IMR-90 (cell line): ENCODE measurements at regions not wholly inside any gene's neighbourhood (a gene's known extent, or its start where the extent isn't known, plus 50 kb on each side); places are given as distances from the start of the nearest gene placed in this dataset.

ENCODE experiments used
- ATAC-seq: fragments of 200-7000 bp; cut with Tn5 transposase; 2 replicates; pipeline ENCODE4 v1.9.1; 2020; ENCODE audit warnings: low read depth, mild to moderate bottlenecking, moderate library complexity
- BruUV-seq: library from RNA; stranded (reverse); fragments of 400-500 nt; replicated peaks from 2 replicates; lab custom pipeline; 2021; lab: Mats Ljungman, UMichigan
- CTCF ChIA-PET: fragments of 300-600 bp; formaldehyde crosslinking; extraction: SDS; loops from one replicate; lab custom pipeline; 2021; ENCODE audit warnings: antibody characterized with exemption; lab: Yijun Ruan, JAX
- POLR2A ChIA-PET: fragments of 300-600 bp; sonication (Branson Sonifier 250); formaldehyde crosslinking; loops from one replicate; lab custom pipeline; 2022; ENCODE audit warnings: antibody characterized with exemption; ENCODE audit not compliant: unreplicated experiment; lab: Charles Lee
- DNase-seq: peaks from one replicate; pipeline ENCODE4 v3.0.0; 2013
- H2AFZ ChIP-seq: replicated peaks from 2 replicates; pipeline ENCODE3; 2013; ENCODE audit warnings: low read length, mild to moderate bottlenecking; ENCODE audit not compliant: poor library complexity
- H2AK5ac ChIP-seq: 2 replicates; pipeline ENCODE4 v1.6.1; 2013; ENCODE audit warnings: low read depth, low read length, inconsistent platforms
- H2AK9ac ChIP-seq: replicated peaks from 2 replicates; pipeline ENCODE3; 2013; ENCODE audit warnings: mild to moderate bottlenecking, low read depth, low read length, moderate library complexity; ENCODE audit not compliant: poor library complexity
- H2BK120ac ChIP-seq: 2 replicates; pipeline ENCODE4 v1.6.1; 2013; ENCODE audit warnings: low read depth, low read length, inconsistent platforms
- H2BK15ac ChIP-seq: 3 replicates; pipeline ENCODE4 v1.6.1; 2013; ENCODE audit warnings: low read depth, low read length, inconsistent platforms
- H2BK20ac ChIP-seq: 2 replicates; pipeline ENCODE4 v1.6.1; 2013; ENCODE audit warnings: low read depth, mild to moderate bottlenecking, inconsistent platforms, low read length, moderate library complexity
- H2BK5ac ChIP-seq: 2 replicates; pipeline ENCODE4 v1.6.1; 2013; ENCODE audit warnings: mild to moderate bottlenecking, low read depth, low read length, inconsistent platforms; ENCODE audit not compliant: poor library complexity, severe bottlenecking
- H3K14ac ChIP-seq: replicated peaks from 2 replicates; pipeline ENCODE4 v1.6.1; 2013; ENCODE audit warnings: low read depth, low read length, inconsistent platforms
- H3K18ac ChIP-seq: 2 replicates; pipeline ENCODE4 v1.6.1; 2013; ENCODE audit warnings: low read depth, low read length, control low read depth
- H3K23ac ChIP-seq: 2 replicates; pipeline ENCODE4 v1.6.1; 2013; ENCODE audit warnings: low read depth, low read length, inconsistent platforms
- H3K27ac ChIP-seq: 2 replicates; pipeline ENCODE4 v1.5.1; 2013; ENCODE audit warnings: mild to moderate bottlenecking, control low read depth, low read length; ENCODE audit not compliant: insufficient read depth
- H3K27me3 ChIP-seq: 2 replicates; pipeline ENCODE4 v1.6.1; 2013; ENCODE audit warnings: low read length; ENCODE audit not compliant: control insufficient read depth, insufficient read depth
- H3K36me3 ChIP-seq: 2 replicates; pipeline ENCODE4 v1.6.1; 2013; ENCODE audit warnings: low read length, mixed read lengths; ENCODE audit not compliant: control insufficient read depth, insufficient read depth
- H3K4ac ChIP-seq: 2 replicates; pipeline ENCODE4 v1.6.1; 2013; ENCODE audit warnings: low read depth, low read length, inconsistent platforms
- H3K4me1 ChIP-seq: 2 replicates; pipeline ENCODE4 v1.6.1; 2013; ENCODE audit warnings: low read length, mixed read lengths; ENCODE audit not compliant: control insufficient read depth, insufficient read depth
- H3K4me2 ChIP-seq: 2 replicates; pipeline ENCODE4 v1.6.1; 2013; ENCODE audit warnings: low read depth, mild to moderate bottlenecking, control low read depth, low read length, moderate library complexity
- H3K4me3 ChIP-seq: 2 replicates; pipeline ENCODE4 v1.5.1; 2013; ENCODE audit warnings: low read depth, mild to moderate bottlenecking, control low read depth, low read length, moderate library complexity; ENCODE audit not compliant: insufficient read depth
- H3K56ac ChIP-seq: 2 replicates; pipeline ENCODE4 v1.6.1; 2013; ENCODE audit warnings: low read length, inconsistent platforms; ENCODE audit not compliant: insufficient read depth; ENCODE audit errors: extremely low read depth
- H3K79me1 ChIP-seq, 2 experiments: 2 replicates each; pipeline ENCODE4 v1.6.1; 2013; ENCODE audit warnings: low read length in 2 of 2, inconsistent platforms in 1 of 2, low read depth in 1 of 2
- H3K9ac ChIP-seq: 2 replicates; pipeline ENCODE4 v1.6.1; 2013; ENCODE audit warnings: low read depth, low read length, control low read depth
- H3K9me1 ChIP-seq: 2 replicates; pipeline ENCODE4 v1.6.1; 2013; ENCODE audit warnings: low read length, inconsistent platforms; ENCODE audit not compliant: insufficient read depth
- H3K9me3 ChIP-seq: 2 replicates; pipeline ENCODE4 v1.6.1; 2013; ENCODE audit warnings: low read length; ENCODE audit not compliant: control insufficient read depth, insufficient read depth
- H4K20me1 ChIP-seq: 2 replicates; pipeline ENCODE4 v1.6.1; 2013; ENCODE audit warnings: low read length, inconsistent platforms; ENCODE audit not compliant: insufficient read depth
- H4K5ac ChIP-seq: 2 replicates; pipeline ENCODE4 v1.6.1; 2013; ENCODE audit warnings: mild to moderate bottlenecking, low read depth, low read length, control low read depth
- H4K8ac ChIP-seq, 2 experiments: 2 replicates each; pipeline ENCODE4 v1.6.1; 2013; ENCODE audit warnings: low read depth in 2 of 2, low read length in 2 of 2, control low read depth in 1 of 2, inconsistent platforms in 1 of 2
- H4K91ac ChIP-seq: 2 replicates; pipeline ENCODE4 v1.6.1; 2013; ENCODE audit warnings: low read depth, low read length, inconsistent platforms; ENCODE audit not compliant: insufficient read depth
- BHLHE40 ChIP-seq: fragments of 150-350 bp; IDR thresholded peaks from 2 replicates; pipeline ENCODE4 v1.6.1; 2016; ENCODE audit warnings: mild to moderate bottlenecking, low read depth, low read length
- WGBS, 2 experiments: methylation state at CpG; one replicate each; pipeline versions ENCODE4 v1.1.5 to v1.1.7; 2013; ENCODE audit warnings: missing lambda C conversion rate in 2 of 2; ENCODE audit not compliant: insufficient read length in 1 of 2; ENCODE audit errors: extremely low coverage in 2 of 2; 5-methylcytosine and 5-hydroxymethylcytosine counted together
- dilution Hi-C: fragments of 300-500 bp; cut with HindIII; formaldehyde crosslinking; loops from one replicate; pipeline ENCODE4 v1.14.3; 2018; ENCODE audit warnings: low sequenced_read_pairs; ENCODE audit not compliant: unreplicated experiment
- in situ Hi-C: fragments of 300-500 bp; cut with MboI; formaldehyde crosslinking; loops from 3 replicates; pipeline ENCODE4 v1.14.3; 2019; ENCODE audit warnings: low sequenced_read_pairs, inconsistent platforms, mixed read lengths
- intact Hi-C: fragments of 100-400 bp; cut with micrococcal nuclease; formaldehyde crosslinking; loops from 2 replicates; pipeline ENCODE4 v1.10.0; 2022
- TF ChIP-seq, protein P1 (sequence below): fragments of 150-350 bp; IDR thresholded peaks from 2 replicates; pipeline ENCODE4 v1.6.1; 2016; ENCODE audit warnings: low read depth, mild to moderate bottlenecking, low read length, moderate library complexity, borderline replicate concordance

DNA sequence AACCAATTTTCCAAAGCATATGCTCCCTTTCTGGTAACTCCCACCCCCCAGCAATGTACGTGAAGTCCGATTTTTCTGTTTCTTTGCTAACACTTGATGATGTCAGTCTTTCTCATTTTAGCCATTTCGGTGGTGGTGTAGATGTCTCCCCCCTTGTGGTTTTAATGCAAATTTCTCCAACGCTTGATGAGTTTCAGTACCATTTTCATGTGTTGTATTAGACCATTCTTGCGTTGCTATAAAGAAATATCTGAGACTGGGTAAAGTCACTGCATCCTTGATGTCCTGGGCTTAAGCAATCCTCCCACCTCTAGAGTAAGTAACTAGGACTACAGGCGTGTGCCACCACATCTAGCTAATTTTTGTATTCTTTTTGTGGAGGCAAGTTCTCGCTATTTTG is 148.4 kb upstream of the VCX3A start:
- no peak overlapping the region for H3K9ac ChIP-seq
- H3K56ac ChIP-seq: no peak overlapping the region
- TF ChIP-seq, protein P1, sequence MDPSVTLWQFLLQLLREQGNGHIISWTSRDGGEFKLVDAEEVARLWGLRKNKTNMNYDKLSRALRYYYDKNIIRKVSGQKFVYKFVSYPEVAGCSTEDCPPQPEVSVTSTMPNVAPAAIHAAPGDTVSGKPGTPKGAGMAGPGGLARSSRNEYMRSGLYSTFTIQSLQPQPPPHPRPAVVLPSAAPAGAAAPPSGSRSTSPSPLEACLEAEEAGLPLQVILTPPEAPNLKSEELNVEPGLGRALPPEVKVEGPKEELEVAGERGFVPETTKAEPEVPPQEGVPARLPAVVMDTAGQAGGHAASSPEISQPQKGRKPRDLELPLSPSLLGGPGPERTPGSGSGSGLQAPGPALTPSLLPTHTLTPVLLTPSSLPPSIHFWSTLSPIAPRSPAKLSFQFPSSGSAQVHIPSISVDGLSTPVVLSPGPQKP: no peak
- no peak for TF ChIP-seq BHLHE40
- in situ Hi-C loops: no loop called here
- H3K27me3 ChIP-seq: no peaks in the 10 kb centered on the region
- H3K9me3 ChIP-seq: peaks cover 4% of the 10 kb centered on the region; the same call in 1 of the 2 replicates
- H4K91ac ChIP-seq: no peak overlapping the region
- no peaks in the 10 kb centered on the region for H3K4me1 ChIP-seq
- dilution Hi-C loops: no loop called here
- H2BK15ac ChIP-seq: no peak overlapping the region
- H3K4ac ChIP-seq: no peak overlapping the region
- H3K14ac ChIP-seq: no peak overlapping the region
- no peak overlapping the region for H3K23ac ChIP-seq
- H2BK120ac ChIP-seq: no peak overlapping the region
- BruUV-seq: no TSS peak
- no peak overlapping the region for H2BK5ac ChIP-seq
- H4K8ac ChIP-seq: no peak overlapping the region
- H3K36me3 ChIP-seq: no peaks in the 10 kb centered on the region
- 80% methylated on average over 1 of the region's 7 CpGs; no CpG with 5 or more reads in 1 of the 2 experiments for WGBS, 2 experiments
- no peak overlapping the region for H2BK20ac ChIP-seq
- H2AK9ac ChIP-seq: no peak overlapping the region
- no peak overlapping the region for H2AFZ ChIP-seq
- DNase-seq (no peak), ATAC-seq (no peak)
- no peak overlapping the region for H3K4me2 ChIP-seq
- intact Hi-C loops: no loop called here
- no peak overlapping the region for H2AK5ac ChIP-seq
- H3K9me1 ChIP-seq: no peaks in the 10 kb centered on the region
- H3K79me1 ChIP-seq: no peaks in the 10 kb centered on the region
- H4K5ac ChIP-seq: no peak overlapping the region
- H3K4me3 ChIP-seq: no peak overlapping the region
- no peaks in the 10 kb centered on the region for H4K20me1 ChIP-seq
- no peak overlapping the region for H3K27ac ChIP-seq
- CTCF ChIA-PET: interaction anchor here (0.5 kb wide), 1 partner anchor 9 kb away, joined by 6 read pairs; no protein-coding TSS in a partner anchor
- POLR2A ChIA-PET: no interaction called here
- no peak overlapping the region for H3K18ac ChIP-seq
